PFSK-1 (cell line): ENCODE measurements at regions not wholly inside any gene's neighbourhood (a gene's known extent, or its start where the extent isn't known, plus 50 kb on each side); places are given as distances from the start of the nearest gene placed in this dataset.

Experiments used
- FOXP2 ChIP-seq: optimal IDR thresholded peaks from 2 replicates; pipeline ENCODE3; 2011; ENCODE audit warnings: borderline replicate concordance, control low read depth, inconsistent platforms; ENCODE audit not compliant: insufficient read depth; ENCODE audit errors: extremely low read length, extremely low read depth
- POLR2AphosphoS5 ChIP-seq: IDR thresholded peaks from 2 replicates; pipeline ENCODE4 v1.6.1; 2012; ENCODE audit warnings: low read depth, mild to moderate bottlenecking, control low read depth, low read length, moderate library complexity
- REST ChIP-seq, 2 experiments: IDR thresholded peaks; 2 replicates each; pipeline versions ENCODE4 v1.6.1 to v1.8.0; 2011 to 2012; ENCODE audit warnings: low read depth in 2 of 2, low read length in 2 of 2, control low read depth in 1 of 2, inconsistent platforms in 1 of 2, mild to moderate bottlenecking in 1 of 2, moderate library complexity in 1 of 2; ENCODE audit not compliant: insufficient read depth in 1 of 2
- SIN3A ChIP-seq: IDR thresholded peaks from 2 replicates; pipeline ENCODE4 v1.6.1; 2012; ENCODE audit warnings: mild to moderate bottlenecking, low read length, moderate library complexity, borderline replicate concordance; ENCODE audit not compliant: insufficient read depth
- TAF1 ChIP-seq: IDR thresholded peaks from 2 replicates; pipeline ENCODE4 v1.6.1; 2012; ENCODE audit warnings: low read length, control low read depth, borderline replicate concordance; ENCODE audit not compliant: insufficient read depth

GRCh38 chr21:24290151-24290833, 1317.0 kb downstream of the MRPL39 start:
- TF ChIP-seq FOXP2 (no peak), REST (IDR thresholded peaks at IDR 0.05; ENCODE audit: insufficient read depth in 1 of 2, low read depth in 2 of 2, low read length in 2 of 2) (no peak), SIN3A (no peak), TAF1 (no peak), POLR2AphosphoS5 (no peak)

GRCh38 chr21:24289539-24289938, 1317.7 kb downstream of the MRPL39 start:
- TF ChIP-seq TAF1: no peak
- no peak for TF ChIP-seq SIN3A
- no peak for TF ChIP-seq POLR2AphosphoS5
- TF ChIP-seq FOXP2: no peak

GRCh38 chr21:24280596-24280995, 1326.7 kb downstream of the MRPL39 start:
- TF ChIP-seq FOXP2 (no peak), REST (IDR thresholded peaks at IDR 0.05; ENCODE audit: insufficient read depth in 1 of 2, low read depth in 2 of 2, low read length in 2 of 2) (no peak), TAF1 (no peak), SIN3A (no peak), POLR2AphosphoS5 (no peak)

- TF ChIP-seq POLR2AphosphoS5: no peak
- no peak for TF ChIP-seq REST (IDR thresholded peaks at IDR 0.05; ENCODE audit: insufficient read depth in 1 of 2, low read depth in 2 of 2, low read length in 2 of 2)
- no peak for TF ChIP-seq TAF1
- TF ChIP-seq SIN3A: no peak
- TF ChIP-seq FOXP2: no peak
Measured at GRCh38 chr21:24278711-24279110, 1328.6 kb downstream of the MRPL39 start.

GRCh38 chr21:24276204-24276603, 1331.1 kb downstream of the MRPL39 start:
- TF ChIP-seq TAF1: no peak
- no peak for TF ChIP-seq SIN3A
- no peak for TF ChIP-seq REST (IDR thresholded peaks at IDR 0.05; ENCODE audit: insufficient read depth in 1 of 2, low read depth in 2 of 2, low read length in 2 of 2)
- no peak for TF ChIP-seq POLR2AphosphoS5
